AG04450 (cell line): ENCODE measurements at regions not wholly inside any gene's neighbourhood (a gene's known extent, or its start where the extent isn't known, plus 50 kb on each side); places are given as distances from the start of the nearest gene placed in this dataset.
"Not testable (repeated sequence)": the region's sequence is repeated elsewhere in the genome, so short reads cannot be mapped to it uniquely, and the experiment has no call there.

Experiments used
- CTCF ChIA-PET: fragments of 300-600, 350-600 bp; formaldehyde crosslinking; extraction: SDS; loops from one replicate; lab custom pipeline; 2022; ENCODE audit warnings: antibody characterized with exemption, inconsistent platforms; lab: Charles Lee
- POLR2A ChIA-PET: fragments of 350-600 bp; formaldehyde crosslinking; extraction: SDS; loops from one replicate; lab custom pipeline; 2021; ENCODE audit warnings: antibody characterized with exemption, inconsistent platforms; lab: Yijun Ruan, JAX
- DNase-seq: peaks from one replicate; pipeline ENCODE4 v3.0.0-alpha.2; 2011; ENCODE audit warnings: low read depth, low spot score
- H3K27ac ChIP-seq: one replicate; pipeline ENCODE4 v1.5.1; 2012; ENCODE audit warnings: low read depth, low read length, control low read depth
- H3K27me3 ChIP-seq: one replicate; pipeline ENCODE4 v1.6.0; 2012; ENCODE audit warnings: low read length; ENCODE audit not compliant: control insufficient read depth, insufficient read depth
- H3K4me3 ChIP-seq: 2 replicates; pipeline ENCODE4 v1.5.1; 2011; ENCODE audit warnings: mild to moderate bottlenecking, low read depth, low read length, control low read depth
- H3K9me3 ChIP-seq: 2 replicates; pipeline ENCODE4 v1.5.1; 2012; ENCODE audit warnings: low read length; ENCODE audit not compliant: control insufficient read depth, insufficient read depth
- TF ChIP-seq, protein P1 (sequence below): IDR thresholded peaks from 2 replicates; pipeline ENCODE4 v1.5.1; 2011; ENCODE audit warnings: low read depth, low read length, control low read depth, inconsistent platforms

DNA sequence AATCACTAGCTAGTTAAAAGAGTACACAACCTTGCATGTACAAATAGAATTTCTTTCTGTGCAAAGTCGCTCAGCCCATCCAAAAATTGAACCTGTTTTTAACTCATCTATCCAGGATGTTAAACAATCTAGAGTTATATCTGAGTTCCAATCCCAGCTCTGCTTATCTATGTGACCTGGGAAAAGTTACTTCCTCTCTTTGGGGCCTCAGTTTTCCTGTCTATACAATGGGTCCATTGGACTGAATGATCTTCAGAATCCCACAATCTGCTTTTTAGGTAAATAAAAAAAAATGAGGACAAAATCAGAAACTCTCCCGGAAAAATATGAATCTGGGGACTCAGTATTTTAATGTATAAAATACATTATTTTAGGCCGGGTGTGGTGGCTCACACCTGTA, 389.5 kb upstream of the PROX1 start:
- Histone ChIP-seq H3K27me3 (no peaks in the 10 kb centered on the region), H3K27ac (no peak overlapping the region), H3K9me3 (peaks cover 5% of the 10 kb centered on the region; the same call in 1 of the 2 replicates), H3K4me3 (no peak overlapping the region)
- ChIA-PET POLR2A (no interaction called here), CTCF (no interaction called here)
- TF ChIP-seq, protein P1, sequence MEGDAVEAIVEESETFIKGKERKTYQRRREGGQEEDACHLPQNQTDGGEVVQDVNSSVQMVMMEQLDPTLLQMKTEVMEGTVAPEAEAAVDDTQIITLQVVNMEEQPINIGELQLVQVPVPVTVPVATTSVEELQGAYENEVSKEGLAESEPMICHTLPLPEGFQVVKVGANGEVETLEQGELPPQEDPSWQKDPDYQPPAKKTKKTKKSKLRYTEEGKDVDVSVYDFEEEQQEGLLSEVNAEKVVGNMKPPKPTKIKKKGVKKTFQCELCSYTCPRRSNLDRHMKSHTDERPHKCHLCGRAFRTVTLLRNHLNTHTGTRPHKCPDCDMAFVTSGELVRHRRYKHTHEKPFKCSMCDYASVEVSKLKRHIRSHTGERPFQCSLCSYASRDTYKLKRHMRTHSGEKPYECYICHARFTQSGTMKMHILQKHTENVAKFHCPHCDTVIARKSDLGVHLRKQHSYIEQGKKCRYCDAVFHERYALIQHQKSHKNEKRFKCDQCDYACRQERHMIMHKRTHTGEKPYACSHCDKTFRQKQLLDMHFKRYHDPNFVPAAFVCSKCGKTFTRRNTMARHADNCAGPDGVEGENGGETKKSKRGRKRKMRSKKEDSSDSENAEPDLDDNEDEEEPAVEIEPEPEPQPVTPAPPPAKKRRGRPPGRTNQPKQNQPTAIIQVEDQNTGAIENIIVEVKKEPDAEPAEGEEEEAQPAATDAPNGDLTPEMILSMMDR = no peak
- no peak for DNase-seq

DNA sequence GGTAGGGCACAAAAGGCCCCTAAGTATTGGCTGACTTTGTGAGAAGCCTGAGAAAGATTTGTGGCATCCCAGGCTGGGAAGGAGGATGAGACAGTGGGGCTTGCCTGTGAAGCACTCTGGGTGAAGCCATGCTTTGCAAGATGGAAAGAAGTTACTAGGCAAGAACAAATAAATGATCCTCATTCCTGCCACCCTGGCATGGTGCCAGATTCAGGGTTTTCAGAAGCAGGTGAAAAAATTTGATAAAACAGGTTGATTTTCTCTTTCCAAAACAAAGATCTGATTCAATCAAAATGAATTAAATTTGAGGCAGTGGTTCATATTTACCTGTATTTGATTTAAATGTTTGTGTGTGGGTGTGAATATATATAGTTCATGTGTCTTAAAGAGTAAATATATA, 386.9 kb upstream of the PROX1 start:
- ChIA-PET POLR2A (no interaction called here), CTCF (no interaction called here)
- H3K4me3 ChIP-seq = no peak overlapping the region
- H3K9me3 ChIP-seq = peaks cover 8% of the 10 kb centered on the region
- DNase-seq = no peak
- no peak overlapping the region for H3K27ac ChIP-seq
- no peaks in the 10 kb centered on the region for H3K27me3 ChIP-seq
- TF ChIP-seq, protein P1 = no peak

DNA sequence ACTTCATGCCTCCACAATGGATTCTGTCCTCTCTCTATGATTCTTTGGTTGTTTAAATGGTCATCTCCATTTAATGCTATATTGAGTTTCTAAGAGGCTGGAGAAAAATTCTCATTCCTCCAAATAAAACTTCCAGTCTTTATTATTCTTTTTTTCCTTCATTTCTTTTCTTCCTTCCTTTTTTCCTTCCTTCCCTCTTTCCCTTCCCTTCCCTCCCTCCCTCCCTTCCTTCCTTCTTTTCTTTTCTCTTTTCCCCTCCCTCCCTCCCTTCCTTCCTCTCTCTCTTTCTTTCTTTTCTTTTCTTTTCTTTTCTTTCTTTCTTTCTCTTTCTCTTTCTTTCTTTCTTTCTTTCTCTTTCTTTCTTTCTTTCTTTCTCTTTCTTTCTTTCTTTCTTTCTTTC, 386.1 kb upstream of the PROX1 start:
- H3K27me3 ChIP-seq, H3K27ac ChIP-seq, CTCF ChIA-PET, POLR2A ChIA-PET, H3K4me3 ChIP-seq, DNase-seq: not testable (repeated sequence)
- peaks cover 11% of the 10 kb centered on the region for H3K9me3 ChIP-seq

DNA sequence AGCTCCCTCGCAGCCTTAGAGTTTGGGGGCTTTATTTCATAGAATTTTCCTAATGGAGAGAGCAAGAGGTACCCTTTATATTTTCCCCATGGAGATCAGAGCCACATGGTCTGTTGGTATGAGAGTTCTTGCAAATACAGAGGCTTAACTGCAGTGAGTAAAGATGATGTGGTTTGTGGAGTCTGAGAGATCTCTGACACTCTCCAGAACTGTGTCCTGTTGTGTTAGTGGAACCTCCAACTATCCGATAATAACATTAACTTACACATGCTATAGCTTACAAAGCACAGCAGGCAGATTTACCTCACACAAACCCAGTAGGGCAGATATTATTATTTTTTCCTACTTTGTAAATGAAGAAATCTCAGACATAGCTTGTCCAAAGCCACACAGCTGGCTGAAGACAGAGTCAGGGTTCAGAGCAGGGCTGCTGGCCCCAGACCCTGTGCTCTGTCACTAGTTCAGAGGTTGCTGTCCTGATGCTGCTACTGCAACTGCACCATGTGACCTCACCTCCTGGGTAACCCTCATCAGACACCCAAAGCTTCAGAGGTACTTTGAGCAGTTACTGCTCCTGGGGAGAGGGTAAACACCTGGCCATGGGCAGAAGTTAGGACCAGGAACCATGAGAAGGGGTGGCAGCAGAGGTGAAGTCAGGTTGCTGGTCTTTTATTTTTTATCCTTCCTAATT, 384.8 kb upstream of the PROX1 start:
- H3K9me3 ChIP-seq = peaks cover 8% of the 10 kb centered on the region
- H3K27ac ChIP-seq = no peak overlapping the region
- DNase-seq = no peak
- no peak overlapping the region for H3K4me3 ChIP-seq
- H3K27me3 ChIP-seq = no peaks in the 10 kb centered on the region
- POLR2A ChIA-PET = no interaction called here
- CTCF ChIA-PET = no interaction called here
- TF ChIP-seq, protein P1 = no peak

DNA sequence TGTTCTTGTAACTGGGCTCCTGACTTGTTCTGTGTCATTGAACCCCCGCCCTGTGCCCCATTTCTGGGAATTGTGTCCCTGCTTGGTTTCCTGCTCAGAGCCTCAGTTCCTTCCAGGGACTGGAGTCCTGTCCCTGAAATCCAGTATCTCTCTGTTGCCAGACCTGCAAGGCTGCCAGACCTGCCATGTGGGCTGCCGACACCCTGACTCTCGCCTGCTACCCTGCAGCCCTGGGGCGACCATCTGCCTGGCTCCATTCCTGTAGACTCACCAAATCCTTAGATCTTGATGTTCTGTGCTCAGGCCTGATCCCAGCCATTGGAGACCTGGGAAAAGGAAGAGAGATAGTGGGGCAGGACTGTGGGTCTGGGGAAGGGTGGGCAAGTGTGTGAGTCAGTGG, 383.3 kb upstream of the PROX1 start:
- Histone ChIP-seq H3K27ac (no peak overlapping the region), H3K27me3 (no peaks in the 10 kb centered on the region), H3K4me3 (no peak overlapping the region), H3K9me3 (peaks cover 11% of the 10 kb centered on the region)
- no peak for DNase-seq
- ChIA-PET POLR2A (no interaction called here), CTCF (no interaction called here)
- TF ChIP-seq, protein P1 = no peak
